ENCODE measurements at regions not wholly inside any gene's neighbourhood (a gene's known extent, or its start where the extent isn't known, plus 50 kb on each side); places are given as distances from the start of the nearest gene placed in this dataset.
"Not testable (repeated sequence)": the region's sequence is repeated elsewhere in the genome, so short reads cannot be mapped to it uniquely, and the experiment has no call there.

GRCh38 chr10:105763611-105764010 lies 1122.5 kb downstream of the SORCS3 start:
- DNase-seq, result no peak

- no peak for DNase-seq
These were observed 1120.6 kb downstream of the SORCS3 start for GRCh38 chr10:105761576-105762260.

DNA sequence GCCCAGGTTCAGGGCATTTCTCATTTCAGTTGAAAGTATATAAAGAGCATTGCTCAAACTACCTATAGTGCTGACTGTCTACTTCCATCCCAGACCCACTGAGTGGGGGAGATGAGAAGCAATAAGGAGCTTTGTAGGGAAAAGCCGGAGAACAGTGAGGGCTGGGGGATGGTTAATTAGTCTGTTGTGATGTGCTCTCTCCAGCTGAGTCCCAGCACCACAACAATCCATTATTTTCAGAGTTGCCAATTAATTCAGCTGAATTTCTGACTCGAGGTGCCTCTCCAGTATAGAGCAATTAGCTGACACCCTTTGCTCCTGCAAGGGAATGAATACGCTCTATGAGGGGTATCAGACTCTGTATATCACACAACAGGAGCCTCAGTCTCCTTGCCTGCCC lies 1118.6 kb downstream of the SORCS3 start:
- no peak for DNase-seq

DNA sequence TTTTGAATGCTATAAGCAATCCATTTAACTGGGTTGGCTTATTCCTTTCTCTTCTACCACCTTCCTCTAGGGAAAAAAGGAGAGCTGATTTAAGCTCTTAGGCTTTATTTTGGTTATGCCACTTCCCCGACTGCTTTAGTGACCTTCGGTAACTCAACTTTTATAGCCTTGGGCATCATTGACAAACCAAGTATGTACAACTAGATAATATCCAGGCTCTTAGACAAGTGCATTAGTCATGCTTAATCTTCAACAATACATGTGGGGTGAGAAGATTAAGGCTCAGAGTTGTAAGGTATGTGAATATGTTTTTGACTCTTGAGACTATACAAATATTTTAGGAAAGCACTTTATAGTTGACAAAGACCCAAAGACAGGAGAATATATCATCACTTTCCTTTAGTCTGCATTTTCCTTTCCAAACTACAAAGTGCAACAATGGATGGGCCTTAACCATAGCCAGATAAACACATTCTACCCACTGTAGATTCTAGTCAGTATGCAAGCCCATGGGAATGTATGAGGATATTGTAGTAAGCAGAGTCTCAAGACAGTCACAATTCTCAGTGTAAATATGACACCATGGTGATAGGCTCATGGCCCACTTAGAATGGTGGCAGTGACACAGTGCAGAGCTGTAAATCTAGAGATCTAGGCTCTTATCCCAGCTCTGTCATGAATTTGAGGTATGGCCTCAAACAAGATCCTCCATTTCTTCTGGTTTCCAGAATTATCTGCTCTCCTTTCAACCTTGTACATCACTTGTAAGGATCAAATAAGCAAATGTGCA lies 1117.3 kb downstream of the SORCS3 start:
- DNase-seq, result no peak

GRCh38 chr10:105757302-105757701 lies 1116.2 kb downstream of the SORCS3 start:
- DNase-seq, result no peak

- no peak for DNase-seq
These were observed 1115.3 kb downstream of the SORCS3 start for GRCh38 chr10:105756386-105756785.

- no peak for DNase-seq
These were observed 1110.6 kb downstream of the SORCS3 start for GRCh38 chr10:105751688-105752087.

DNA sequence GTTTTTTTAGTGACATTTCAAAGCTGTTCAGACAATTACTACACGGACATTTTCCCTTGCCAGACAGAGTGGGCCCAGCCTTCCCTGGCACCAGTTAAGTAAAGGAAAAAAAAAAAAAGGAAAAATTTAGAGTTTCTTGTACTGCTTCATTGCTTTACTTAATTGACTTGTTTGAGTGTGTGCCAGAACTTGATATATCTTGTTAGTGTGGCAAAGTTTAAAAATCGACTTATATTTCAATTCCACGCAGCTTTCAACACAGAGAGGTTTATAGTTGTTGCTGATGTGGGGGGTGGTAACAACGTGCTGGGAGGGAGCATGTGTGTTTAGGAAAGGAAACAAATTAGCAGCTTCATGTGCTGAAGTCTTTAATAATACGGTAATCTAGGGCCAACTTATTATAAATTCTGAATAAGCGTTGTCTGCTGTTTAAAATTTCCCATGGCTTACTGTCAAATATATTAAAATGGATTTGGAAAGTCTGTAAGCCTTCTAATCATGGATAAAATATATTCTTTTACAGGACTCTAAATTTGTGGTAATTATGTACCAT lies 1104.6 kb downstream of the SORCS3 start:
- DNase-seq, result no peak

- DNase-seq, result no peak
These were observed 1102.4 kb downstream of the SORCS3 start for GRCh38 chr10:105743343-105744056.

- DNase-seq, result no peak
These were observed 1101.8 kb downstream of the SORCS3 start for GRCh38 chr10:105742923-105743322.

GRCh38 chr10:105742184-105742583 lies 1101.1 kb downstream of the SORCS3 start:
- DNase-seq, result no peak

DNA sequence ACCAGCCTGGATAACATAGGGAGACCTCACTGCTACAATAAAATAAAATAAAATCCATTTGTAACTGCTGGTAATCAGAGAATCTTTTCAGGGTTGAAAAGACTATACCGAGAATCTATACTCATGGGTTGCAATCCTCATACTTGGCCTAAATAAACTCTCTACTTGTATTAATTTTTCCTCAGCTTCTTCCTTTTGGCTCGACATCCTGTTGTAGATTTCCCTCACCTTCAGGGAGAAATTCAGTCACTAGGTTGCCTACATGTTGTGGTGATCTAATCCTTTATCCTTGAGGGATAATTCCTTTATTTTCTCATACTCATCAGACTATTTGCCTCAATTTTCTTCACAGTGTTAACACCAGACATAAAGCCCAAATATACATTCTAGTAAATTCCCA lies 1093.4 kb downstream of the SORCS3 start:
- no peak for DNase-seq

- no peak for DNase-seq
These were observed 1092.8 kb downstream of the SORCS3 start for GRCh38 chr10:105733924-105734323.

DNA sequence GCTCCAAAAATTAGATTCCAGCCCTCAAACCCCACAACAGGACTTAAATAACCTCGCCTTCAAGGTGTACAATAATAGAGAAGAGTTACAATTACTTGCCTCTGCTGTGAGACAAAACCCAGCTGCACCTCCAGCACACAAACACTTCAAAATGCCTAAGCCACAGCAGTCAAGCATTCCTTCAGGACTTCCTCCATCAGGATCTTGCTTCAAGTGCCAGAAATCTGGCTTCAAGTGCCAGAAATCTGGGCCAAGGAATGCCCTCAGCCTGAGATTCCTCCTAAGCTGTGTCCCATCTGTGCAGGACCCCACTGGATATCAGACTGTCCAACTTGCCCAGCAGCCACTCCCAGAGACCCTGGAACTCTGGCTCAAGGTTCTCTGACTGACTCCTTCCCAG lies 1088.3 kb downstream of the SORCS3 start:
- DNase-seq, result no peak

DNA sequence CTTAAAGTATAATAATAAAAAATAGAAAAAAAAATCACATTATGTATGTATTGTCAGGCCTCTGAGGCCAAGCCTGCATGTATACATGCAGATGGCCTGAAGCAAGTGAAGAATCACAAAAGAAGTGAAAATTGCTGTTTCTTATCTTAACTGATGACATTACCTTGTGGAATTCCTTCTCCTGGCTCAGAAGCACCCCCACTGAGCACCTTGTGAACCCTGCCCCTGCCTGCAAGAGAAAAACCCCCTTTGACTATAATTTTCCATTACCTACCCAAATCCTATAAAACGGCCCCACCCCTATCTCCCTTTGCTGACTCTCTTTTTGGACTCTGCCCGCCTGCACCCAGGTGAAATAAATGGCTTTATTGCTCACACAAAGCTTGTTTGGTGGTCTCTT lies 1086.5 kb downstream of the SORCS3 start:
- not testable (repeated sequence) for DNase-seq

DNA sequence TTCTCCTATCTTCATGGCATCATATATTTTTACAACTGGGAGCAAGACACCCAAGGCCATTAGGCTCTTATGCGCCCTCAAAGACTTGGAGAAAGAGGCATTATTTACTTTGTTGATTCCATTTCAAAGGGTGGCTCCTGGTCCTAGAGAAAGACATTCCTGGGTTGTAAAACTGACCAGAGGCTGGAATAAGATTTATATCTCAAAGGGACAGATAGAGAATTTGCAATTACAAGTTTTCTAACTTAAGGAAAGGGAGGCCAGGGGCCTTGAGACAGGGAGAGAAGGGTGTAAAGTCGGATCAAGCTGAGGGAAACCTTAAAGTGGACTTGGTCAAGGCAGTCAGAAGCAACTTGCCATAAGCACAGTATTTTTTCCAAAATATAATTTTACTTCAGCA lies 1086.0 kb downstream of the SORCS3 start:
- no peak for DNase-seq

GRCh38 chr10:105726149-105726548 lies 1085.1 kb downstream of the SORCS3 start:
- no peak for DNase-seq

- DNase-seq, result no peak
These were observed 1083.9 kb downstream of the SORCS3 start for GRCh38 chr10:105725007-105725406.

GRCh38 chr10:105718207-105718995 lies 1077.3 kb downstream of the SORCS3 start:
- no peak for DNase-seq

GRCh38 chr10:105714728-105715127 lies 1073.6 kb downstream of the SORCS3 start:
- no peak for DNase-seq

DNA sequence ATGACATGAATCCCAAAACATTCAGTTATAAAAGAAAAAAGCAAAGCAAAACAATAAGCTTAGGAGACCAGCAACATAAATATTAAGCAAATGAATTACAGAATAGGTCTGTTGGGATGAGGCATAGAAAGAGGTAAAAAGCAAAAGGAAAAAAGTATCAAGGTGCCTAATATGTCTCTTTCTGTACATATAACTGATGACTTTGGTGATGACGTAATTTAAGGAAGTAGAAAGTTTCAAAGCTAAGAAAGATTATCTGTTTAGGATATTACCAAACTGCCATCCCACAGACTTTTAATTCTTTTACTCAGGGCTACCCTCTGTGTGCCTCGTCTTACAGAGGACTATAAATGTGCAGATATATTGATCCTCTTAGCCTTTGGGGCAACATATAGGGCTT lies 1066.5 kb downstream of the SORCS3 start:
- DNase-seq, result no peak

DNA sequence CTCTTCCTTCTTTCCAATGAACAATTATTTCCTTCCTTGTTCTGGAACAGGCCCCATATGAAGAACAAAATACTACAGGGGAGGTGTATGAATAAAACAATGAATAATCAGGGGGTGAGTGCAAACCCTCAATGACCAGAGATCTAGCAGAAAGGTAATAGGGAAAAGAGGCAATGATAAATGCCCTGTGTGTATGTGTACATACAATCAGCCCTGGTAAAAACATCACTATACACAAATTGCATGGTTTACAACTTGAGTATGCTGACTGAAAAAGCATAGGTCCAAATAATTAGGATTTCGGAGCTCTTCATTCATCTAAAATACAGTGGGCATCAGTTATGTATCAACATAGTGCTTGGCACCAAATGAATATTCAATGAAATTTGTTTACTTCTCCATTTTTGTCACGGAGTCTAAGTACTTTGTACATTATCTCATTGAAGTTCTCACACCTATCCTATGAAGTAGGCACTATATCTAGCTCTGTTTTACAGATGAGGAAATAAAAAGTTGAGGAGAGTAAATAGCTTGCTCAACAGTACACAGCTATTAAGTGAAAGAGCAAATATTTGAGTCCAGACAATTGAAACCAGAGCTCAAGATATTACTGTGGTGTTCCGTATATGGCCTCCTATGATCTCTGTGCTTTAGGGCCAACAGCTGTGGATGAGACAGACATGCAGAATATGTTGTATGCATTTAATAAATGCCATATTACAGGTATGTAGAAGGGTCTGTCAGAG lies 1065.4 kb downstream of the SORCS3 start:
- DNase-seq, result no peak

Data from activated naive CD4-positive, alpha-beta T cell treated with anti-CD3 and anti-CD28 coated beads, Interleukin-2, amount 50 U/mL, for 16 hours (primary cell).